Stimulated activated CD4-positive, alpha-beta T cell treated with anti-CD3 and anti-CD28 coated beads, Interleukin-2, amount 100 ng/mL, for 4 hours (primary cell): ENCODE measurements at regions not wholly inside any gene's neighbourhood (a gene's known extent, or its start where the extent isn't known, plus 50 kb on each side); places are given as distances from the start of the nearest gene placed in this dataset.
A peak's percentile ranks its signal among the peaks of the same experiment; 100 is the strongest.

Experiments
- DNase-seq: peaks from one replicate; pipeline ENCODE4 v3.0.0-alpha.2; 2020; ENCODE audit warnings: low read depth

GRCh38 chr15:98419173-98419780, 229.1 kb upstream of the IGF1R start:
- no peak for DNase-seq

- no peak for DNase-seq
Measured at GRCh38 chr15:98420837-98421236, 227.5 kb upstream of the IGF1R start.

- DNase-seq: peak; percentile 41
Measured at GRCh38 chr15:98421419-98422129, 226.8 kb upstream of the IGF1R start.

- no peak for DNase-seq
Measured at GRCh38 chr15:98422130-98422478, 226.2 kb upstream of the IGF1R start.

GRCh38 chr15:98425173-98425572, 223.2 kb upstream of the IGF1R start:
- no peak for DNase-seq

- no peak for DNase-seq
Measured at GRCh38 chr15:98427321-98427720, 221.0 kb upstream of the IGF1R start.

GRCh38 chr15:98428253-98428989, 219.9 kb upstream of the IGF1R start:
- peak; percentile 32 for DNase-seq

DNA sequence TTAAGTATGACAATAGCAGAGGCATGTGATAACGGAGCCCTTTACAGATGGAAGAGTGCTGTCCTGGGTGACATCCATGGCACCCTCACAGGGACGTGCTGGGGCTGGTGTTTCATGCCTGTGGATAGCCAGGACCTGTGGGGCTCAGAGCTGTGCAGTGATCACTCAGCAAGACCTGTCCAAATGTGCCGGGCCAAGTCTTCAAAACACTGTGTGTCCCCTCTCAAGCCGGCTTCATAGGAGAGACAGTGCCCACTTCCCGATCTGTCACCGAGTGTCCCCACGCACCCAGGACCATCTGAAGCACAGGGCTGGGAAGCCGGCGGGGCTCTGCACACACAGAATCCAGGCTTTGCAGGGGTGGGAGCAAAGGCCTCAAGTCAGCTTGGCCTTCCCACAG, 217.2 kb upstream of the IGF1R start:
- DNase-seq: no peak

- DNase-seq: no peak
Measured at GRCh38 chr15:98433346-98433745, 215.0 kb upstream of the IGF1R start.

DNA sequence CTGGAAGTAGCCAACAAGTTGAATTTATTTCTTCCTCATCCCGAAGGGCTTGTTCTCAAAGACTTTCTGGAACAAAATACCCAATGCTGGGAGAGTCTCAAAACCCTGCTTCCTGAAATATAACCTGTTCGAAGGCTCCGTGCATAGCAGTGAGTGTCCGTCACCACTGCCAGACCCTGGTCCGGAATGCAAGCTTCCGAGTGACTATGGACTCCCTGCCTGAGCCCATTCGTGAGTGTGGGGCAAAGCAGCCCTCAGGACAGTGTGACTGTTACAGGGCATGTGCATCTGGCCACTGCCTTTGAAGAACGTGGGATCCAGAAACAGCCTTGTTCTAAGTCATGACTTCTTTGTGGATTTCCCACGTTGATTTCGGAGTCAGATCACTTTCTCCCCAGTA, 214.5 kb upstream of the IGF1R start:
- no peak for DNase-seq

GRCh38 chr15:98437752-98438151, 210.6 kb upstream of the IGF1R start:
- no peak for DNase-seq

DNA sequence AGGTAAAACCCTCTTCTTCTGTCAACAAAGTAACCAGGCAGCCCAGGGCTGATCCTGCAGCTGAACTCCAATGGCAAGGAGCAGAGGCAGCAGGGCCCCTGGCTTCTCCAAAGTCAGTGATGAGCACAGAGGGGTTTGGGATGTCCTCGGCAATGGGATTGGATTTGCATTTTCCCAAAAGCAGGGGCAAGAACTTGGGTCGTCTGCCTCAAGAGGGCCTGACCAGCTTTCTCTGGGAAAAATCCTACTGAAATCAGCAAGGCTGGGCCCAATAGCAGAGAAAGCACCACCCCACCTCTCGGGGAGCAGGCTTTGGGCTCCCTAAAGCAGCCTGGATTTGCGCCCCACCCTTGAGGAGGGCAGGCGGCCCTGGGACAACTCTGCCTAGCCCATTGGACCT, 210.0 kb upstream of the IGF1R start:
- no peak for DNase-seq

- no peak for DNase-seq
Measured at GRCh38 chr15:98438907-98439306, 209.4 kb upstream of the IGF1R start.

DNA sequence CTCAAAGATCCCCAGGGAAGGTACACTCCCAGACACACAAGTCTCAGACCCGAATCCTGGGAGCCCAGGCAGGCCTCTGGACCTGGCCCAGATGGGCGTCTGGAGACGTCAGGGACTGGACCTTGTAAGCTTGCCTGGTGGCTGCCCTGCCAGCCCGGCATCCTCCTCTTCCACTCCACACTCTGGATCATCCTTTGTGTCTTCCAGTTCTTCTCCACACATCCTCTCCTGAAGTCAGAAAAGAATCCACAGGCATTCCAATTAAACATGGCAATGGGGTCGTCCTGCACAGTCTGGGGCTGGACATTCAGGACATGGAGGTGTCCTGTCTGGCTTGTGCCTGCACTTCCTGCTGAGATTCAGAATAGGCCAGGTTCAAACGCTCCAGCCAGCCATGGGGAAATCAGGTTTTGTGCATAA, 208.8 kb upstream of the IGF1R start:
- DNase-seq: no peak

DNA sequence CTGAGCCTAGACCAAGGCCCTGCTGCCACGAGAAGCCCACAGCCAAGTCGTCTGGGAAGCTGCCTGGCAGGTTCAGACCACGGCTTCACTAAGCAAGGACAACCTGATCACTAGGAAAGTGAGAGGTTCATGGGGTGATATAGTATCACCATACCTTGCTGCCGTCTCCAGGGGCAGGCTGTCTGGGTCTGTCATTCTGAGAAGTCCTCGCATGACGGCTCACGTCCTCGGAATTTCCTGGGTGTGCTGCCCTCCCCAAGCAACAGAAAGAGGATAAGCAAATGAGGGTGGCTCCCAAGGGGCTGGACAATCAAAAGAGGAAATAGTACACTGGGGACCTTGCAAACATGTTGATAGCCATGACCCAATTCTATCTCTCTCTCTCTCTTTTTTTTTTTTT, 207.4 kb upstream of the IGF1R start:
- no peak for DNase-seq

DNA sequence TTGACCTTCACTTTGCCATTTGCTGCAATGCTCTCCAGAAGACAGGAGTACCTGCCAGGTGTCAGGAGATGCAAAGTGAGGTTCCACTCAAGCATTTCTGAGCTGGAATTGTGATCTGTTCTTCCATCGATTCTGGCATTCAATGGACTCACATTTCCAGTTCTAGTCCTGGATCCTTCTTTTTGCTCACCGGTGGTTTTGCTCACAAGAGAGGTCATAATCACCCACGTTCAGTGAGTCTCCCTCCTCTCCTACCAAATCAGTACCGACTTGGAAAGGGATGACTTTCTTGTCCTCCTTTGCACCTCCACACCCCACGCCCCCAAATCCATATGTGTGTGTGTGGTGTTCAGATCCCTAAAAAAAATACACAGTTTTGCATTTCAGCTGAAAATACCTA, 206.7 kb upstream of the IGF1R start:
- no peak for DNase-seq

DNA sequence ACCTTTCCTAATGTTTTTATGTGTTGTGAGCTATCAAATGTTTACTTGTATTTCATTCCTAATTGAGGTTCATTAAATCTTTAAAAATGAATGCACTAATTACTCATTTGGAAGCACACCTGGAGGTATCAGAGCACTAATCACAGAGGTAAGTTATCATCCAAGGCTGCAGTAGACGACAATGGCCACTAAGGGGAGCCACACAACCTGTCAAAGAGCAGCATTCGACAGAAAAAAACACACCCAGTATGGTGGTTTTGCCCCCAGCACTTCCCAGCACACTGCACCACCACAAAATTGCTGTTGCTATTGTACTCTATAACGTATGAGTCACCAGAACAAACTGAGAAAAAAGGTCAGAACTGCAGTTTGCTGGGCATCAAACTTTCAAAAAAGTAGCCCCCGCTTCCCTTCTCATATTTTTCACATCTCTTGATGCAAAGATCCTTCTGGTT, 205.9 kb upstream of the IGF1R start:
- peak; percentile 24 for DNase-seq

- DNase-seq: no peak
Measured at GRCh38 chr15:98442901-98443300, 205.4 kb upstream of the IGF1R start.

DNA sequence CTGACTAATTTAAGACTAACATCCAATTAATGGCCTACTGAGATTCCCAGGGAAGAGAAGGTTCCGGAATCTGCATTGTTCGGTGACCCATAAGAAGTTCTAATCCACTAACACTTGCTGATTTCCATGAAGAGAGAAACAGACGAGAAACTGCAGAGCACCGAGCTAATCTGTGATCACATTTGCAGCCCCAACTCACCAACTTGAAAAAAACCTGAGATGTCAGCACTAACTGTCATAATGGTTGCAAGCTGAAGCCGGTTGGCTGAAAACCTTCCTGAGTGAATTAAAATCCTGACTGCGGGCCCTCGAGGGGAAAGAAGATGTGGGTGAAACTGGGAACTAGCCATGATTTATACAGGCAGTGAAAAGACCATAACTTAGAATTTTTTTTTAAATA, 204.8 kb upstream of the IGF1R start:
- DNase-seq: no peak

DNA sequence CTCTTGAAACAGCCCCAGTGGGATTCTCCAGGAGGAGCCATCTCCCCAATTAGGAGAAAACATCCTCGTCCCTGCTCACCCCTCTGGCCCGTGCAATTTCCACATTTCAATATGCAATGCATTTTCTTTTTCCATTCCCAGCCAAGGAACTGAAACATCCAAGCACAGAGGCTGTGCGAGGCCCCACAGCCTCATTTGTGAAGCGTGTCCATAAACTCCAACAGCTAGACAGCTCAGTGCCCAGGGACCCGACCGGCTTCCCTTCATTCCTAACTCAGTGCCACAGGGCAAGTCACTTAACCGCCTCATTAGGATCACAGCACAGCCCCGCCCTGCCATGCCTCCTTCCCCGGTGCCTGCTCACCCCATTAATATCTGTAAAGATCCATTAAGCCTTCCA, 204.2 kb upstream of the IGF1R start:
- no peak for DNase-seq

DNA sequence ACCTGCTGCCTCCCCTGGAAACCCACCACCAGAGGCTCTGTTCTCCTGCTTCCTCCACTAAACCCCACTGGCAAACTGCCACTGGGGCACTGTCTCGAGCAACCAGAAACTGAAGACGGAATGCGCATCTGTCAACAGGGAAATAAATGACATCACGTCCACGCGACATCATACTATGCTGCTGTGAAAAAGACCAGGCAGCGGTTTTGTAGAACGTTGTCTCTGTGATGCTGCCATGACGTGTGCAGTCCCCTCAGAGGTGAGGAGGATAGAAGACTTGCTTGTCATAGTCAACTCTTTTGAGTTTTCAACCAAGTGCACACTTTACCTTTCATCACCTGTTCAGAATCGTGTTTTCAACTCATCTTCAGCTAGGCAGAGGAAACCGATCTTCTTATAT, 203.0 kb upstream of the IGF1R start:
- no peak for DNase-seq

DNA sequence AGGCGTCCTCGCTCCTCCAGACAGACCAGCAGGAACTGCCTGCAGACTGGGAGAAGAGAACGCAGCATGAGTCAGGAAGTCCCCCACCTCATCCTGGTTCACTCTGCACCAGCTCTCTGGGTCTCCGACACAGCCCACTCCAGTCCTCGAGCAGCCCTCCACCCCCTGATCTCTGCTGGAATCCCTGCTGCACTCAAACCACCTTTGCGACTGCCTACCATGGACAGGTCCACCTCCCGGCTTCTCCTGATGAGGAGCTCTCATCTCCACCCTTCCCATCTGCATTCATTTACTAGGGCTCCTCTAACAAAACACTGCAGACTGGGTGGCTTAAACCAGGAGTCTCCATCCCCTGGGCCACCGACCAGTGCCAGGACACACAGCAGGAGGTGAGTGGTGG, 202.3 kb upstream of the IGF1R start:
- DNase-seq: no peak

DNA sequence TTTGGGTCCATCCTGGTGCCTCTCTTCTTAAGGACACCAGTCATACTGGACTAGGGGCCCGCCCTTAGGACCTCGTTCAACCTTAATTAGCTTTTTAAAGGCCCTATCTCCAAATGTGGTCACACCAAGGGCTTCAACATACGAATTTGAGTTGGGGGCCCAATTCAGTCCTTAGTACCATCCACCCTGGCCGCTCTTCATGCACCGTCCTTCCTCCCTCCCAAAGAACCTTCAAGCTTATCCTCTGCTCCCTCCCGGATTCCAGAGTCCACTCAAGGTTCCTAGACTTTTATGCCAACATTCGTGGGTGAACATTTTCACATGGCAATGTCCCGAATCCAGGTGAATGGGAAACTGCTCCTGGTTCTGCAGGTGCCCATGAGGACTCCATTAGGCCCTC, 201.3 kb upstream of the IGF1R start:
- DNase-seq: no peak
